ENCODE measurements at regions not wholly inside any gene's neighbourhood (a gene's known extent, or its start where the extent isn't known, plus 50 kb on each side); places are given as distances from the start of the nearest gene placed in this dataset.
"Not testable (repeated sequence)": the region's sequence is repeated elsewhere in the genome, so short reads cannot be mapped to it uniquely, and the experiment has no call there.

GRCh38 chr22:48072777-48073176 lies 1310.3 kb downstream of the TBC1D22A start:
- H3K36me3 ChIP-seq (replicated peaks; ENCODE audit: control insufficient read depth, insufficient read depth, low read length) = no peaks in the 10 kb centered on the region; the same call in 1 of the 2 replicates
- H3K4me3 ChIP-seq (ENCODE audit: insufficient read depth, low read depth, low read length) = no peak overlapping the region
- no peaks in the 10 kb centered on the region for H3K27me3 ChIP-seq (ENCODE audit: control insufficient read depth, insufficient read depth, low read length)
- DNase-seq = peak; percentile 90

- Histone ChIP-seq H3K4me3 (ENCODE audit: insufficient read depth, low read depth, low read length) (no peak overlapping the region), H3K27me3 (ENCODE audit: control insufficient read depth, insufficient read depth, low read length) (no peaks in the 10 kb centered on the region), H3K36me3 (replicated peaks; ENCODE audit: control insufficient read depth, insufficient read depth, low read length) (no peaks in the 10 kb centered on the region; the same call in 1 of the 2 replicates)
- DNase-seq = no peak
Observed at GRCh38 chr22:48071828-48072227, 1309.4 kb downstream of the TBC1D22A start.

- no peaks in the 10 kb centered on the region; the same call in 1 of the 2 replicates for H3K36me3 ChIP-seq (replicated peaks; ENCODE audit: control insufficient read depth, insufficient read depth, low read length)
- no peaks in the 10 kb centered on the region for H3K27me3 ChIP-seq (ENCODE audit: control insufficient read depth, insufficient read depth, low read length)
- no peak overlapping the region for H3K4me3 ChIP-seq (ENCODE audit: insufficient read depth, low read depth, low read length)
Observed at GRCh38 chr22:48071305-48071704, 1308.9 kb downstream of the TBC1D22A start.

GRCh38 chr22:48070760-48071159 lies 1308.3 kb downstream of the TBC1D22A start:
- DNase-seq = peak; percentile 57
- Histone ChIP-seq H3K27me3 (ENCODE audit: control insufficient read depth, insufficient read depth, low read length) (no peaks in the 10 kb centered on the region), H3K36me3 (replicated peaks; ENCODE audit: control insufficient read depth, insufficient read depth, low read length) (no peaks in the 10 kb centered on the region), H3K4me3 (ENCODE audit: insufficient read depth, low read depth, low read length) (no peak overlapping the region)

More at GRCh38 chr22:48071305-48071704, 1308.9 kb downstream of the TBC1D22A start:
- no peak for DNase-seq

GRCh38 chr22:48070083-48070482 lies 1307.6 kb downstream of the TBC1D22A start:
- no peak for DNase-seq
- no peak overlapping the region for H3K4me3 ChIP-seq (ENCODE audit: insufficient read depth, low read depth, low read length)
- H3K27me3 ChIP-seq (ENCODE audit: control insufficient read depth, insufficient read depth, low read length) = no peaks in the 10 kb centered on the region
- H3K36me3 ChIP-seq (replicated peaks; ENCODE audit: control insufficient read depth, insufficient read depth, low read length) = no peaks in the 10 kb centered on the region

GRCh38 chr22:48069256-48069655 lies 1306.8 kb downstream of the TBC1D22A start:
- no peak for DNase-seq
- Histone ChIP-seq H3K36me3 (replicated peaks; ENCODE audit: control insufficient read depth, insufficient read depth, low read length) (no peaks in the 10 kb centered on the region), H3K4me3 (ENCODE audit: insufficient read depth, low read depth, low read length) (no peak overlapping the region), H3K27me3 (ENCODE audit: control insufficient read depth, insufficient read depth, low read length) (no peaks in the 10 kb centered on the region)

- no peaks in the 10 kb centered on the region for H3K27me3 ChIP-seq (ENCODE audit: control insufficient read depth, insufficient read depth, low read length)
- DNase-seq = no peak
- no peaks in the 10 kb centered on the region for H3K36me3 ChIP-seq (replicated peaks; ENCODE audit: control insufficient read depth, insufficient read depth, low read length)
- no peak overlapping the region for H3K4me3 ChIP-seq (ENCODE audit: insufficient read depth, low read depth, low read length)
Observed at GRCh38 chr22:48068323-48068885, 1306.0 kb downstream of the TBC1D22A start.

GRCh38 chr22:48065892-48066291 lies 1303.4 kb downstream of the TBC1D22A start:
- no peaks in the 10 kb centered on the region for H3K27me3 ChIP-seq (ENCODE audit: control insufficient read depth, insufficient read depth, low read length)

GRCh38 chr22:48061726-48062125 lies 1299.3 kb downstream of the TBC1D22A start:
- Histone ChIP-seq H3K36me3 (replicated peaks; ENCODE audit: control insufficient read depth, insufficient read depth, low read length) (no peaks in the 10 kb centered on the region), H3K27me3 (ENCODE audit: control insufficient read depth, insufficient read depth, low read length) (no peaks in the 10 kb centered on the region), H3K4me3 (ENCODE audit: insufficient read depth, low read depth, low read length) (no peak overlapping the region)
- no peak for DNase-seq

More at GRCh38 chr22:48065892-48066291, 1303.4 kb downstream of the TBC1D22A start:
- H3K36me3 ChIP-seq (replicated peaks; ENCODE audit: control insufficient read depth, insufficient read depth, low read length) = no peaks in the 10 kb centered on the region
- no peak overlapping the region for H3K4me3 ChIP-seq (ENCODE audit: insufficient read depth, low read depth, low read length)
- DNase-seq = no peak

GRCh38 chr22:48060266-48060665 lies 1297.8 kb downstream of the TBC1D22A start:
- Histone ChIP-seq H3K27me3 (ENCODE audit: control insufficient read depth, insufficient read depth, low read length) (no peaks in the 10 kb centered on the region), H3K4me3 (ENCODE audit: insufficient read depth, low read depth, low read length) (no peak overlapping the region), H3K36me3 (replicated peaks; ENCODE audit: control insufficient read depth, insufficient read depth, low read length) (no peaks in the 10 kb centered on the region)
- no peak for DNase-seq

GRCh38 chr22:48059521-48059920 lies 1297.1 kb downstream of the TBC1D22A start:
- H3K4me3 ChIP-seq (ENCODE audit: insufficient read depth, low read depth, low read length); H3K27me3 ChIP-seq (ENCODE audit: control insufficient read depth, insufficient read depth, low read length); H3K36me3 ChIP-seq (replicated peaks; ENCODE audit: control insufficient read depth, insufficient read depth, low read length); DNase-seq: not testable (repeated sequence)

- no peaks in the 10 kb centered on the region for H3K27me3 ChIP-seq (ENCODE audit: control insufficient read depth, insufficient read depth, low read length)
- H3K4me3 ChIP-seq (ENCODE audit: insufficient read depth, low read depth, low read length) = no peak overlapping the region
- H3K36me3 ChIP-seq (replicated peaks; ENCODE audit: control insufficient read depth, insufficient read depth, low read length) = no peaks in the 10 kb centered on the region
- no peak for DNase-seq
Observed at GRCh38 chr22:48057116-48057835, 1294.8 kb downstream of the TBC1D22A start.

GRCh38 chr22:48055827-48056226 lies 1293.4 kb downstream of the TBC1D22A start:
- no peaks in the 10 kb centered on the region for H3K36me3 ChIP-seq (replicated peaks; ENCODE audit: control insufficient read depth, insufficient read depth, low read length)
- no peak for DNase-seq
- no peak overlapping the region for H3K4me3 ChIP-seq (ENCODE audit: insufficient read depth, low read depth, low read length)
- H3K27me3 ChIP-seq (ENCODE audit: control insufficient read depth, insufficient read depth, low read length) = no peaks in the 10 kb centered on the region

GRCh38 chr22:48055185-48055584 lies 1292.7 kb downstream of the TBC1D22A start:
- DNase-seq = no peak
- Histone ChIP-seq H3K4me3 (ENCODE audit: insufficient read depth, low read depth, low read length) (no peak overlapping the region), H3K36me3 (replicated peaks; ENCODE audit: control insufficient read depth, insufficient read depth, low read length) (no peaks in the 10 kb centered on the region), H3K27me3 (ENCODE audit: control insufficient read depth, insufficient read depth, low read length) (no peaks in the 10 kb centered on the region)

GRCh38 chr22:48054596-48054995 lies 1292.1 kb downstream of the TBC1D22A start:
- H3K36me3 ChIP-seq (replicated peaks; ENCODE audit: control insufficient read depth, insufficient read depth, low read length) = no peaks in the 10 kb centered on the region
- no peak overlapping the region for H3K4me3 ChIP-seq (ENCODE audit: insufficient read depth, low read depth, low read length)
- H3K27me3 ChIP-seq (ENCODE audit: control insufficient read depth, insufficient read depth, low read length) = no peaks in the 10 kb centered on the region
- DNase-seq = no peak

Data from H7 (cell line).